ENCODE measurements at regions not wholly inside any gene's neighbourhood (a gene's known extent, or its start where the extent isn't known, plus 50 kb on each side); places are given as distances from the start of the nearest gene placed in this dataset.

- H3K4me3 ChIP-seq (ENCODE audit: low read depth, low read length) = no peak overlapping the region
- DNase-seq (ENCODE audit: low read depth) = no peak
- TF ChIP-seq CTCF (IDR thresholded peaks at IDR 0.05; ENCODE audit: insufficient read depth, low read depth, low read length, missing control alignments) = no peak
These were observed 537.7 kb upstream of the ZNF385D start for GRCh38 chr3:22288756-22289155.

GRCh38 chr3:22292681-22293080 is 541.7 kb upstream of the ZNF385D start:
- no peak for DNase-seq (ENCODE audit: low read depth)
- TF ChIP-seq CTCF (IDR thresholded peaks at IDR 0.05; ENCODE audit: insufficient read depth, low read depth, low read length, missing control alignments) = no peak

GRCh38 chr3:22296601-22297000 is 545.6 kb upstream of the ZNF385D start:
- no peak for DNase-seq (ENCODE audit: low read depth)
- TF ChIP-seq CTCF (IDR thresholded peaks at IDR 0.05; ENCODE audit: insufficient read depth, low read depth, low read length, missing control alignments) = no peak
- no peak overlapping the region for H3K4me3 ChIP-seq (ENCODE audit: low read depth, low read length)

More at GRCh38 chr3:22292681-22293080, 541.7 kb upstream of the ZNF385D start:
- H3K4me3 ChIP-seq (ENCODE audit: low read depth, low read length) = no peak overlapping the region

GRCh38 chr3:22297436-22297835 is 546.4 kb upstream of the ZNF385D start:
- no peak overlapping the region for H3K4me3 ChIP-seq (ENCODE audit: low read depth, low read length)
- DNase-seq (ENCODE audit: low read depth) = no peak
- TF ChIP-seq CTCF (IDR thresholded peaks at IDR 0.05; ENCODE audit: insufficient read depth, low read depth, low read length, missing control alignments) = no peak

GRCh38 chr3:22306454-22306853 is 555.4 kb upstream of the ZNF385D start:
- DNase-seq (ENCODE audit: low read depth) = no peak
- TF ChIP-seq CTCF (IDR thresholded peaks at IDR 0.05; ENCODE audit: insufficient read depth, low read depth, low read length, missing control alignments) = no peak
- no peak overlapping the region for H3K4me3 ChIP-seq (ENCODE audit: low read depth, low read length)

- no peak for DNase-seq (ENCODE audit: low read depth)
- no peak overlapping the region for H3K4me3 ChIP-seq (ENCODE audit: low read depth, low read length)
- no peak for TF ChIP-seq CTCF (IDR thresholded peaks at IDR 0.05; ENCODE audit: insufficient read depth, low read depth, low read length, missing control alignments)
These were observed 557.9 kb upstream of the ZNF385D start for GRCh38 chr3:22308871-22309270.

GRCh38 chr3:22315925-22316324 is 564.9 kb upstream of the ZNF385D start:
- no peak for DNase-seq (ENCODE audit: low read depth)
- no peak for TF ChIP-seq CTCF (IDR thresholded peaks at IDR 0.05; ENCODE audit: insufficient read depth, low read depth, low read length, missing control alignments)
- H3K4me3 ChIP-seq (ENCODE audit: low read depth, low read length) = no peak overlapping the region
